HepG2 (cell line): ENCODE measurements at regions not wholly inside any gene's neighbourhood (a gene's known extent, or its start where the extent isn't known, plus 50 kb on each side); places are given as distances from the start of the nearest gene placed in this dataset.

Experiments
- ATAC-seq: fragments of 200-7000 bp; cut with Tn5 transposase; 3 replicates; pipeline ENCODE4 v1.9.1; 2020; ENCODE audit warnings: mild to moderate bottlenecking, moderate library complexity
- BruUV-seq: library from RNA; stranded (reverse); fragments of 400-500 nt; replicated peaks from 2 replicates; lab custom pipeline; 2021; lab: Mats Ljungman, UMichigan
- CTCF ChIA-PET: fragments of 300-600 bp; formaldehyde crosslinking; extraction: SDS; loops from one replicate; lab custom pipeline; 2021; ENCODE audit warnings: low total read pairs, inconsistent platforms, low intra/inter-chr PET ratio; lab: Yijun Ruan, JAX
- POLR2A ChIA-PET: fragments of 350-600 bp; sonication (Branson Sonifier 250); formaldehyde crosslinking; loops from one replicate; lab custom pipeline; 2020; ENCODE audit warnings: antibody characterized with exemption, inconsistent platforms; lab: Yijun Ruan, JAX
- DNase-seq: peaks from one replicate; pipeline ENCODE4 v3.0.0-alpha.2; 2015; ENCODE audit warnings: low spot score
- FAIRE-seq: peaks from 3 replicates; lab custom pipeline; 2011; peaks lifted over from hg19 to GRCh38; lab: Jason Lieb, UNC
- H2AFZ ChIP-seq: one replicate; pipeline ENCODE4 v1.6.1; 2011; ENCODE audit warnings: low read length, inconsistent platforms
- H3K27ac ChIP-seq: fragments of 300-600 bp; 3 replicates; pipeline ENCODE4 v1.8.0; 2011; ENCODE audit warnings: mixed run types, mild to moderate bottlenecking, mixed read lengths, low read length, inconsistent platforms; ENCODE audit not compliant: insufficient read depth; ENCODE audit errors: extremely low read length
- H3K27me3 ChIP-seq, 2 experiments: fragments of 200-600 bp in 1 of 2; 2 replicates in 1 of 2; 3 replicates in 1 of 2; pipeline versions ENCODE4 v1.6.0 to v1.8.0; 2011; ENCODE audit warnings: low read length in 2 of 2, mild to moderate bottlenecking in 2 of 2, moderate library complexity in 2 of 2, inconsistent platforms in 1 of 2; ENCODE audit not compliant: insufficient read depth in 2 of 2, control insufficient read depth in 1 of 2
- H3K36me3 ChIP-seq, 2 experiments: fragments of 200-600 bp in 1 of 2; replicated peaks in 1 of 2; 2 replicates in 1 of 2; 3 replicates in 1 of 2; pipeline versions ENCODE4 v1.5.1 to v1.8.0; 2011; ENCODE audit warnings: low read length in 2 of 2, inconsistent platforms in 1 of 2; ENCODE audit not compliant: insufficient read depth in 2 of 2, control insufficient read depth in 1 of 2
- H3K4me1 ChIP-seq: 2 replicates; pipeline ENCODE4 v1.5.1; 2012; ENCODE audit warnings: low read length, inconsistent platforms; ENCODE audit not compliant: insufficient read depth
- H3K4me2 ChIP-seq: 2 replicates; pipeline ENCODE4 v1.6.0; 2011; ENCODE audit warnings: low read depth, low read length, inconsistent platforms
- H3K4me3 ChIP-seq, 3 experiments: fragments of 200-600 bp in 1 of 3; sonication (generic), shearing (Covaris generic) in 1 of 3; replicated peaks in 1 of 3; 2 replicates each; pipeline ENCODE4 v1.5.1; 2011 to 2016; ENCODE audit warnings: low read length in 3 of 3, inconsistent platforms in 2 of 3, low read depth in 2 of 3, mild to moderate bottlenecking in 2 of 3, control low read depth in 1 of 3, mixed read lengths in 1 of 3; ENCODE audit not compliant: insufficient read depth in 1 of 3
- H3K79me2 ChIP-seq: one replicate; pipeline ENCODE4 v1.6.1; 2011; ENCODE audit warnings: low read length, inconsistent platforms; ENCODE audit not compliant: insufficient read depth
- H3K9ac ChIP-seq: 2 replicates; pipeline ENCODE4 v1.6.0; 2011; ENCODE audit warnings: mild to moderate bottlenecking, low read depth, low read length, inconsistent platforms; ENCODE audit not compliant: insufficient read depth
- H3K9me3 ChIP-seq: 2 replicates; pipeline ENCODE4 v1.5.1; 2012; ENCODE audit warnings: mild to moderate bottlenecking, low read length
- H4K20me1 ChIP-seq: 2 replicates; pipeline ENCODE4 v1.6.0; 2011; ENCODE audit warnings: inconsistent platforms, mild to moderate bottlenecking, low read length, moderate library complexity; ENCODE audit not compliant: insufficient read depth
- AGO1 ChIP-seq: fragments of 200-400 bp; formaldehyde crosslinking; IDR thresholded peaks from 2 replicates; pipeline ENCODE4 v1.6.1; 2017; ENCODE audit warnings: mild to moderate bottlenecking, low read depth, low read length, moderate library complexity; ENCODE audit not compliant: poor library complexity, severe bottlenecking
- ELF4 ChIP-seq: sonication (generic); formaldehyde crosslinking; IDR thresholded peaks from 2 replicates; pipeline ENCODE4 v1.5.0; 2020; ENCODE audit warnings: missing genetic modification reagents, mild to moderate bottlenecking, moderate library complexity, borderline replicate concordance
- GATAD2A ChIP-seq: IDR thresholded peaks from 2 replicates; pipeline ENCODE4 v1.6.1; 2016
- GLI4 ChIP-seq: sonication (generic); formaldehyde crosslinking; IDR thresholded peaks from 2 replicates; pipeline ENCODE4 v1.5.1; 2020; ENCODE audit warnings: missing genetic modification reagents, mild to moderate bottlenecking, moderate library complexity, borderline replicate concordance
- STAT5B ChIP-seq: sonication (generic); formaldehyde crosslinking; IDR thresholded peaks from 2 replicates; pipeline ENCODE4 v1.4.0; 2020; ENCODE audit warnings: missing genetic modification reagents
- U2AF1 ChIP-seq: fragments of 200-400 bp; formaldehyde crosslinking; optimal IDR thresholded peaks from 2 replicates; pipeline ENCODE3; 2017; ENCODE audit warnings: mild to moderate bottlenecking, low read depth, low read length
- ZBTB10 ChIP-seq: sonication (generic); formaldehyde crosslinking; IDR thresholded peaks from 2 replicates; pipeline ENCODE4 v1.4.0; 2020; ENCODE audit warnings: missing genetic modification reagents, borderline replicate concordance
- ZBTB20 ChIP-seq: sonication (generic); formaldehyde crosslinking; IDR thresholded peaks from 2 replicates; pipeline ENCODE4 v1.8.1; 2023; ENCODE audit warnings: missing genetic modification reagents, low read depth, mild to moderate bottlenecking, borderline replicate concordance
- ZBTB38 ChIP-seq: sonication (generic); formaldehyde crosslinking; IDR thresholded peaks from 2 replicates; pipeline ENCODE4 v1.5.1; 2020; ENCODE audit warnings: mild to moderate bottlenecking, missing genetic modification reagents
- ZBTB7B ChIP-seq: sonication (generic); formaldehyde crosslinking; IDR thresholded peaks from 2 replicates; pipeline ENCODE4 v1.4.0; 2020; ENCODE audit warnings: missing genetic modification reagents
- ZMYM3 ChIP-seq: sonication (generic); formaldehyde crosslinking; IDR thresholded peaks from 2 replicates; pipeline ENCODE4 v1.5.1; 2020; ENCODE audit warnings: mild to moderate bottlenecking, missing genetic modification reagents
- ZNF746 ChIP-seq: sonication (generic); formaldehyde crosslinking; IDR thresholded peaks from 2 replicates; pipeline ENCODE4 v1.8.0; 2022; ENCODE audit warnings: mild to moderate bottlenecking, missing genetic modification reagents
- ZNF782 ChIP-seq: sonication (generic); formaldehyde crosslinking; IDR thresholded peaks from 2 replicates; pipeline ENCODE4 v1.4.0; 2020; ENCODE audit warnings: missing genetic modification reagents, mild to moderate bottlenecking, borderline replicate concordance
- ZSCAN21 ChIP-seq: sonication (generic); formaldehyde crosslinking; IDR thresholded peaks from 2 replicates; pipeline ENCODE4 v1.8.0; 2022; ENCODE audit warnings: mild to moderate bottlenecking, missing genetic modification reagents, moderate library complexity, borderline replicate concordance
- WGBS: methylation state at CpG from one replicate; pipeline ENCODE4 v1.1.6; 2017; ENCODE audit warnings: low lambda C conversion rate; 5-methylcytosine and 5-hydroxymethylcytosine counted together
- in situ Hi-C: cut with HindIII; loops from 2 replicates; pipeline ENCODE4 v1.10.0; 2017; ENCODE audit warnings: low pct_unique_long_range_greater_than_20kb; ENCODE audit not compliant: extremely low pct_ligation_motif_present
- intact Hi-C: fragments of 100-400 bp; cut with micrococcal nuclease; formaldehyde crosslinking; loops from one replicate; pipeline ENCODE4 v1.10.0; 2022; ENCODE audit not compliant: unreplicated experiment

GRCh38 chr3:86849991-86850390 is 141.0 kb downstream of the VGLL3 start:
- H3K4me2 ChIP-seq = no peak overlapping the region
- ChIA-PET POLR2A (no interaction called here), CTCF (no interaction called here)
- H3K9ac ChIP-seq = no peak overlapping the region
- H3K36me3 ChIP-seq = no peaks in the 10 kb centered on the region
- intact Hi-C loops = no loop called here
- H3K4me1 ChIP-seq = no peaks in the 10 kb centered on the region
- no peak overlapping the region for H3K27ac ChIP-seq
- 0% methylated on average over 1 of the region's 1 CpG for WGBS
- no peaks in the 10 kb centered on the region for H3K9me3 ChIP-seq
- H4K20me1 ChIP-seq = no peaks in the 10 kb centered on the region
- no peak overlapping the region for H2AFZ ChIP-seq
- no TSS peak for BruUV-seq
- no peak overlapping the region for H3K4me3 ChIP-seq
- H3K79me2 ChIP-seq = no peaks in the 10 kb centered on the region
- DNase-seq = no peak
- no peak for ATAC-seq
- no peak for TF ChIP-seq U2AF1
- no peak for TF ChIP-seq ZBTB7B (CRISPR knock-in tag)
- no peak for TF ChIP-seq GATAD2A (CRISPR knock-in tag)
- TF ChIP-seq ELF4 (CRISPR knock-in tag) = no peak
- no peak for TF ChIP-seq ZMYM3 (CRISPR knock-in tag)
- TF ChIP-seq ZNF746 = no peak
- no peak for TF ChIP-seq ZNF782 (CRISPR knock-in tag)
- TF ChIP-seq GLI4 (CRISPR knock-in tag) = no peak
- no peak for TF ChIP-seq ZBTB20
- no peak for TF ChIP-seq ZBTB38 (CRISPR knock-in tag)
- no peak for TF ChIP-seq ZSCAN21 (CRISPR knock-in tag)
- TF ChIP-seq STAT5B (CRISPR knock-in tag) = no peak
- TF ChIP-seq ZBTB10 (CRISPR knock-in tag) = no peak
- TF ChIP-seq AGO1 = no peak
- in situ Hi-C loops = no loop called here
- no peak for FAIRE-seq
- no peaks in the 10 kb centered on the region for H3K27me3 ChIP-seq
